ENCODE measurements at regions not wholly inside any gene's neighbourhood (a gene's known extent, or its start where the extent isn't known, plus 50 kb on each side); places are given as distances from the start of the nearest gene placed in this dataset.

DNA sequence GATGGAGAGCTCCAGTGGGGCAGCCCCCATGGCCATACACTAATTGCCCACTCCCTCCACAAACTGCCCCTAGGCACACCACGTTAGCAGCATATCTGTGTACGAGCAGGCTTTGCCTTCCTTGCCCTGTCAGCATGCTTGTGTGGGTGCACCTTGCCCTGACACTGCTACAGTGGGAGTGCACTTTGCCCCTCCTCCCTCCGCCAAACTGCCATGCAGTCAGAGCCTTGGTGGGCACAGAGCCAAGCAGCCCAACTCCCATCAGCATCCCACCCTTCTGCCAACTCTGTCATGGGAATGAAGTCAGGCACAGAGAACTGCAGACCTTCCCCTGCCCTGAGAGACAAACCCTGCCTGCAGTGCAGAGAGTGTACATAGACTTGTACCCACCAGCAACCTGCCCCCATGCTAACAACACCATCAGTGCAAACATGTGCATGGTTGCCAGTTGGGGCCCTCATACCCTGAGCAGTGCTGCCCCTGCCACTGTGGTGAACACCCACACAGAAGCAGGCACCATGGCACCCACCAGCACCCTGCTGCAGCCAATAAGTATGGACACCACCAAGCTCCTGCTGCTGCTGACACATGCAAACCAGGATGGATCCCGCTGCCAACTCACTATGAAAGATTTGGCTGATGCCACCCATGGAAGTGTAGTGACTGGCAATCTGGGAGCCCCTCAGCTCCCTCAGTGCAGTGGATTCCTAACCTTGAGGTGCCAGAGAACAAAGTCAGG, 1197.7 kb upstream of the CELF2 start:
- DNase-seq (ENCODE audit: low spot score): no peak
- in situ Hi-C loops (cut with MboI; ENCODE audit: low pct_unique_long_range_greater_than_20kb, low sequenced_read_pairs, unreplicated experiment): no loop called here
- TF ChIP-seq, protein P1, sequence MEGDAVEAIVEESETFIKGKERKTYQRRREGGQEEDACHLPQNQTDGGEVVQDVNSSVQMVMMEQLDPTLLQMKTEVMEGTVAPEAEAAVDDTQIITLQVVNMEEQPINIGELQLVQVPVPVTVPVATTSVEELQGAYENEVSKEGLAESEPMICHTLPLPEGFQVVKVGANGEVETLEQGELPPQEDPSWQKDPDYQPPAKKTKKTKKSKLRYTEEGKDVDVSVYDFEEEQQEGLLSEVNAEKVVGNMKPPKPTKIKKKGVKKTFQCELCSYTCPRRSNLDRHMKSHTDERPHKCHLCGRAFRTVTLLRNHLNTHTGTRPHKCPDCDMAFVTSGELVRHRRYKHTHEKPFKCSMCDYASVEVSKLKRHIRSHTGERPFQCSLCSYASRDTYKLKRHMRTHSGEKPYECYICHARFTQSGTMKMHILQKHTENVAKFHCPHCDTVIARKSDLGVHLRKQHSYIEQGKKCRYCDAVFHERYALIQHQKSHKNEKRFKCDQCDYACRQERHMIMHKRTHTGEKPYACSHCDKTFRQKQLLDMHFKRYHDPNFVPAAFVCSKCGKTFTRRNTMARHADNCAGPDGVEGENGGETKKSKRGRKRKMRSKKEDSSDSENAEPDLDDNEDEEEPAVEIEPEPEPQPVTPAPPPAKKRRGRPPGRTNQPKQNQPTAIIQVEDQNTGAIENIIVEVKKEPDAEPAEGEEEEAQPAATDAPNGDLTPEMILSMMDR (IDR thresholded peaks at IDR 0.05; ENCODE audit: extremely low read depth, insufficient read depth, missing control alignments): no peak

DNA sequence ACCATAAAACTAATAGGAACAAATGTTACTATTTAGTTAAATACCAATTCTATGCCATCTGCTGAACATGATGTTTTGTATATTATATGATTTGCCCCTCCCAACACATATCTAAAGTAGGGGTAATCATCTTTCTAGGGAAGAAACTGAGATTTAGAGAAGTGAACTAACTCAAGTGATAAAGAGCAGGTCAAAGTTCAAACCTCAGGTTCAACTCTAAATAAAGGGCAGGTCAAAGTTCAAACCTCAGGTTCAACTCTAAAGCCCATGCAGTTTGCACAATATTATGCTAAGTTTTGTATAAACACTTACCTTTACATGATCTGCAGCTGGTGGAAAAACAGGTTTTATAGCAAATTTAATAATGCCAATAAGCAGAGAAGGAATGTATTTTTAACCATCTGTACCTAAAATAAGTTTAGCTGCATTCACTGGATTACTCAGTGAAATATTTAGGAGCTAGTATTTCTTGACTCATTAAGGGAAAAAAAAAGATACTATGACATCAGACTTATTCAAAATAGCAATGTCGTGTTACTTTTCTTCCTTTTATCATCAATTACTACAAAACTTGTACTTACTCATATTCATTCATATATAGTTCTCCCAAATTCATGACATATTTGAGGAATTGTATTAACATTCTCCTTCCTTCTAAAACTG, 1194.3 kb upstream of the CELF2 start:
- in situ Hi-C loops (cut with MboI; ENCODE audit: low pct_unique_long_range_greater_than_20kb, low sequenced_read_pairs, unreplicated experiment): no loop called here
- TF ChIP-seq, protein P1 (IDR thresholded peaks at IDR 0.05; ENCODE audit: extremely low read depth, insufficient read depth, missing control alignments): no peak
- DNase-seq (ENCODE audit: low spot score): no peak

DNA sequence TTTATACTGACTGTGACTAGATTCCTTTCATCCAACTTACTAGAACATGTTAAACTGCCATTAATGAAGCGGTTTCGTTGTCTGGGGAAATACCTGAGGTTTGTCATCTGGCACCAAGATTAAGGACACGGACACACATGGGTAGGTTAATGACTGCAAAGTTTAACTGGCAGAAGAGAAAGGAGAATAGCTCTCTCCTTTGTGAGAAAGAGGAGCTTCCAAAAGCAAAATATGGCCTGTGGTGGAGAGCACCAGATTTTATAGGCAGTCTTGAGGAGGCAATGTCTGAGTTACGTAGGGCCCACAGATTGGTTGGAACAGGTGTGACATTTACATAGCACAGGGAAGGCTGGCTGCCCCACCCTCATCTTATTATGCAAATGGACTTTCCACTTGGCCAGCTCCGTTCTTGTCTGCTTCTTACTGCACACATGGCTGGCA, 1193.0 kb upstream of the CELF2 start:
- DNase-seq (ENCODE audit: low spot score): no peak
- TF ChIP-seq, protein P1 (IDR thresholded peaks at IDR 0.05; ENCODE audit: extremely low read depth, insufficient read depth, missing control alignments): no peak
- in situ Hi-C loops (cut with MboI; ENCODE audit: low pct_unique_long_range_greater_than_20kb, low sequenced_read_pairs, unreplicated experiment): no loop called here

DNA sequence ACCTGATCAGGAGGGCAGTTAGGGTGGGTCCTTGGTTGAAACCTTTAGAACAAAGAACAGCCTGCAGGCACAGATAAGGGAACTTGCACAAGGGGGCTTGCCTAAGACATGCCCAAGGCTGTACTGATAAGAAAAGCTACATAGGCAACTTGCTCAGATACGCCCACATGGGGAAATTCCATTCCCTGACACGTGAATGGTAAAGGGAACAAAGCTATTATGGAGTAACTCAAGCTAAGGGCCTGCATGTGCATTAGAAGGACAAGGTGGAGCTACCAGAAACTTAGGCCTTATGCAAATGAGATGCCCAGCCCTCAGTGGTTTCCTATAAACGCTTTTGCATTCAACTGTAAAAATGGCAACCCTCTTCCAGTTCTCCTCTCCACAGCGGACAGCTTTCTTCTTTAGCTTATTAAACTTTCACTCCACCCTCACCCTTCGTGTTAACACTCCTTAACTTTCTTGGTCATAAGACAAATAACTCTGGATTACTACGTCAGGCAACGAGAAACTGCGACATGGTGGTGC, 1192.1 kb upstream of the CELF2 start:
- in situ Hi-C loops (cut with MboI; ENCODE audit: low pct_unique_long_range_greater_than_20kb, low sequenced_read_pairs, unreplicated experiment): no loop called here
- no peak for DNase-seq (ENCODE audit: low spot score)
- TF ChIP-seq, protein P1 (IDR thresholded peaks at IDR 0.05; ENCODE audit: extremely low read depth, insufficient read depth, missing control alignments): no peak

DNA sequence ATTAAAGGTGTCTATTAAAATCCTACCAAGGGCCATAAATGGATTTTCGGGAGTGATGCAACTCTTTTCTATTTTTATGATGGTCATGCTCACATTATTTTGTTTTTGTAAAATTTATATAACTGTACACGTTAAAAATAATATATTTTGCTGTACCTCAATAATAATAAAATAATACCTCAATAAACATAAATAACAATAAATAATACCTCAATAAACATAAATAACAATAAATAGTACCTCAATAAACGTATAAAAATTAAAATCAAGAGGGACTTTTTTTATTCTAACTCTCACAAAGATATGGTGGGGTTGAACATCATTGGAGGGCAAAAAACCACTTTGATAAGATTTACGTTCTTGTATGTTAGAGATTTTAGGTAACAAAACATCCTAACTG, 1189.6 kb upstream of the CELF2 start:
- DNase-seq (ENCODE audit: low spot score): no peak
- TF ChIP-seq, protein P1 (IDR thresholded peaks at IDR 0.05; ENCODE audit: extremely low read depth, insufficient read depth, missing control alignments): no peak
- in situ Hi-C loops (cut with MboI; ENCODE audit: low pct_unique_long_range_greater_than_20kb, low sequenced_read_pairs, unreplicated experiment): no loop called here

DNA sequence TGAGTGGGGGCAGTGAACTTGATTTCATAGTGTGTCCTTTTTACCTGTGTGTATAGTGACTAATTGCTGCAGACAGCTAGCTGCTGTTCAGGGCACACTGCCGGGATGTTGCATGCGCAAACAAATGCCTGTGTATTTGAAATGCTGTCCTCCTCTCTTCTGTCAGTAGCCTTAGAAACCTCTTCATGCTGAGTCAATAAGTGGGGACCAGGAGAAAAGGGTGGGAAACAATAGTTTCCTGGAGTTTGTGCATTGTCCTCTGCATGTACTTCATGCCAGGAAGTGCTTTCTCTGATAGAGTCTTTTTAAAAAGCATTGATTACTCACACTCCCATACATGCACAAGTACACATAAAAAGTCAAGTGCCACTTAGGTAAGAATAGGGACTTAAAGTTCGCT, 1183.7 kb upstream of the CELF2 start:
- in situ Hi-C loops (cut with MboI; ENCODE audit: low pct_unique_long_range_greater_than_20kb, low sequenced_read_pairs, unreplicated experiment): no loop called here
- TF ChIP-seq, protein P1 (IDR thresholded peaks at IDR 0.05; ENCODE audit: extremely low read depth, insufficient read depth, missing control alignments): no peak
- DNase-seq (ENCODE audit: low spot score): no peak

Measured in GM13977 (cell line).